Stomach (tissue), 4 donors: ENCODE measurements at regions not wholly inside any gene's neighbourhood (a gene's known extent, or its start where the extent isn't known, plus 50 kb on each side); places are given as distances from the start of the nearest gene placed in this dataset.

Experiments
- POLR2AphosphoS5 ChIP-seq, 3 donors: sonication (generic); formaldehyde crosslinking; IDR thresholded peaks; one replicate each; pipeline ENCODE4 v1.6.1; 2016; ENCODE audit warnings: antibody characterized with exemption in 3 of 3
- TF ChIP-seq, protein P1 (sequence below), 7 experiments: fragments of 450-650 bp in 4 of 7; fragments of 200-600 bp in 3 of 7; sonication (generic) in 3 of 7; IDR thresholded peaks; one replicate each; pipeline ENCODE4 v1.5.1; 2016 to 2019; ENCODE audit warnings: antibody characterized with exemption in 7 of 7, control low read depth in 2 of 7, mild to moderate bottlenecking in 1 of 7

DNA sequence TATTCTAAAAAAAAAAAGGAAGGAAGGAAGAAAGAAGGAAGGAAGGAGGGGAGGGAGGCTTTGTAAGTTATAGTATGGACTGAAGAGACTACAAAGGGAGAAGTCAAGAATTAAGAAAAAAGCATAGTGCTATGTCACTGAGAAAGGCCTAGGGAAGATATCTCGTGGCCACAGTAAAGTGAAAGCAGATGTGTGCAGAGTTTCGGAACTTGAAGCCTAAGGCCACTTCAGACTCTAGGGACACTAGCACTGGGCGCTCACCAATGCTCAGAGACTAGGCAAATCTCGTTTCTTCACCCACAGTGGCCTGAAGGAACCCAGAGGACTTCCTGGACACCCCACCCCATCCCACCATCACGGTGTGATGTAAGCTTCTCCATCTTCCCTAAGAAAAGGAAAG, 181.4 kb upstream of the TRPM3 start:
- TF ChIP-seq POLR2AphosphoS5 (IDR thresholded peaks at IDR 0.05), result no peak
- TF ChIP-seq, protein P1, sequence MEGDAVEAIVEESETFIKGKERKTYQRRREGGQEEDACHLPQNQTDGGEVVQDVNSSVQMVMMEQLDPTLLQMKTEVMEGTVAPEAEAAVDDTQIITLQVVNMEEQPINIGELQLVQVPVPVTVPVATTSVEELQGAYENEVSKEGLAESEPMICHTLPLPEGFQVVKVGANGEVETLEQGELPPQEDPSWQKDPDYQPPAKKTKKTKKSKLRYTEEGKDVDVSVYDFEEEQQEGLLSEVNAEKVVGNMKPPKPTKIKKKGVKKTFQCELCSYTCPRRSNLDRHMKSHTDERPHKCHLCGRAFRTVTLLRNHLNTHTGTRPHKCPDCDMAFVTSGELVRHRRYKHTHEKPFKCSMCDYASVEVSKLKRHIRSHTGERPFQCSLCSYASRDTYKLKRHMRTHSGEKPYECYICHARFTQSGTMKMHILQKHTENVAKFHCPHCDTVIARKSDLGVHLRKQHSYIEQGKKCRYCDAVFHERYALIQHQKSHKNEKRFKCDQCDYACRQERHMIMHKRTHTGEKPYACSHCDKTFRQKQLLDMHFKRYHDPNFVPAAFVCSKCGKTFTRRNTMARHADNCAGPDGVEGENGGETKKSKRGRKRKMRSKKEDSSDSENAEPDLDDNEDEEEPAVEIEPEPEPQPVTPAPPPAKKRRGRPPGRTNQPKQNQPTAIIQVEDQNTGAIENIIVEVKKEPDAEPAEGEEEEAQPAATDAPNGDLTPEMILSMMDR (IDR thresholded peaks at IDR 0.05), result no peak
